ENCODE measurements at regions not wholly inside any gene's neighbourhood (a gene's known extent, or its start where the extent isn't known, plus 50 kb on each side); places are given as distances from the start of the nearest gene placed in this dataset.

DNA sequence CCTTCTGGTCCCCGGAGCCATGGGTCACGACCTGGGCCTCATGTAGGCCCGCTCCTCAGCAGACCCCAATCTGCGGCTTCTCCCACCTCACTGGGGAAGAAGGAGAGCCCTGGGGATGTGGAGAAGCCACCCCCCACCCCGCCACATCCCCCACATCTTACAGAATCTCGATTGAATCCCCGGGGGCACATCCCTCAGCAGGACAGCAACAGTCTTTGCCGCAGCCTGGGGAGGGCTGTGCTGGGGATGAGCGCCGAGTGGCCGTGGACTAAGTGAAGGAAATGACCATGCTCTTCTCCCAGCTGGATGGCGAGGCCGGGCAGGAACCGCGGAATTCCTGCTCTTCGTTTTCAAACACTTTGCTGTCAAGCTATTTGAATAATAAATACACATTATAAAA lies 169.0 kb upstream of the RTL1 start:
- TF ChIP-seq, protein P1, sequence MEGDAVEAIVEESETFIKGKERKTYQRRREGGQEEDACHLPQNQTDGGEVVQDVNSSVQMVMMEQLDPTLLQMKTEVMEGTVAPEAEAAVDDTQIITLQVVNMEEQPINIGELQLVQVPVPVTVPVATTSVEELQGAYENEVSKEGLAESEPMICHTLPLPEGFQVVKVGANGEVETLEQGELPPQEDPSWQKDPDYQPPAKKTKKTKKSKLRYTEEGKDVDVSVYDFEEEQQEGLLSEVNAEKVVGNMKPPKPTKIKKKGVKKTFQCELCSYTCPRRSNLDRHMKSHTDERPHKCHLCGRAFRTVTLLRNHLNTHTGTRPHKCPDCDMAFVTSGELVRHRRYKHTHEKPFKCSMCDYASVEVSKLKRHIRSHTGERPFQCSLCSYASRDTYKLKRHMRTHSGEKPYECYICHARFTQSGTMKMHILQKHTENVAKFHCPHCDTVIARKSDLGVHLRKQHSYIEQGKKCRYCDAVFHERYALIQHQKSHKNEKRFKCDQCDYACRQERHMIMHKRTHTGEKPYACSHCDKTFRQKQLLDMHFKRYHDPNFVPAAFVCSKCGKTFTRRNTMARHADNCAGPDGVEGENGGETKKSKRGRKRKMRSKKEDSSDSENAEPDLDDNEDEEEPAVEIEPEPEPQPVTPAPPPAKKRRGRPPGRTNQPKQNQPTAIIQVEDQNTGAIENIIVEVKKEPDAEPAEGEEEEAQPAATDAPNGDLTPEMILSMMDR (IDR thresholded peaks at IDR 0.05) = no peak
- TF ChIP-seq POLR2A (IDR thresholded peaks at IDR 0.05) = no peak
- TF ChIP-seq EP300 (IDR thresholded peaks at IDR 0.05) = no peak
- no peak for TF ChIP-seq POLR2AphosphoS5 (IDR thresholded peaks at IDR 0.05)

Data from suprapubic skin (tissue), 4 donors.